Calu3 (cell line): ENCODE measurements at regions not wholly inside any gene's neighbourhood (a gene's known extent, or its start where the extent isn't known, plus 50 kb on each side); places are given as distances from the start of the nearest gene placed in this dataset.

Source experiments
- BruUV-seq: library from RNA; stranded (reverse); fragments of 400-500 nt; replicated peaks from 2 replicates; lab custom pipeline; 2021; lab: Mats Ljungman, UMichigan
- CTCF ChIA-PET: fragments of 300-600 bp; sonication (Branson Sonifier 250); formaldehyde crosslinking; loops from one replicate; lab custom pipeline; 2022; ENCODE audit warnings: antibody characterized with exemption; lab: Charles Lee
- DNase-seq: peaks from one replicate; pipeline ENCODE4 v3.0.0; 2022
- H3K27ac Mint-ChIP-seq: one replicate; pipeline ENCODE4 v1.8.0; 2022; ENCODE audit warnings: mixed read lengths; ENCODE audit not compliant: unreplicated experiment
- H3K27me3 Mint-ChIP-seq: one replicate; pipeline ENCODE4 v1.8.0; 2022; ENCODE audit warnings: mixed read lengths; ENCODE audit not compliant: unreplicated experiment
- H3K36me3 Mint-ChIP-seq: one replicate; pipeline ENCODE4 v1.8.0; 2022; ENCODE audit warnings: mild to moderate bottlenecking, moderate library complexity, mixed read lengths; ENCODE audit not compliant: insufficient read depth, unreplicated experiment
- H3K4me1 Mint-ChIP-seq: one replicate; pipeline ENCODE4 v1.8.0; 2022; ENCODE audit warnings: mild to moderate bottlenecking, low read depth, mixed read lengths; ENCODE audit not compliant: unreplicated experiment
- H3K4me3 Mint-ChIP-seq: one replicate; pipeline ENCODE4 v1.8.0; 2022; ENCODE audit warnings: mild to moderate bottlenecking, low read depth, moderate library complexity, mixed read lengths; ENCODE audit not compliant: unreplicated experiment
- H3K9me3 Mint-ChIP-seq: one replicate; pipeline ENCODE4 v1.8.0; 2022; ENCODE audit warnings: low read depth, mixed read lengths; ENCODE audit not compliant: unreplicated experiment
- intact Hi-C: fragments of 100-400 bp; cut with micrococcal nuclease; formaldehyde crosslinking; loops from one replicate; pipeline ENCODE4 v1.10.0; 2022; ENCODE audit not compliant: unreplicated experiment
- TF ChIP-seq, protein P1 (sequence below): fragments of 200-600 bp; IDR thresholded peaks from one replicate; pipeline ENCODE4 v1.8.0; 2022; ENCODE audit warnings: antibody characterized with exemption; ENCODE audit not compliant: unreplicated experiment

DNA sequence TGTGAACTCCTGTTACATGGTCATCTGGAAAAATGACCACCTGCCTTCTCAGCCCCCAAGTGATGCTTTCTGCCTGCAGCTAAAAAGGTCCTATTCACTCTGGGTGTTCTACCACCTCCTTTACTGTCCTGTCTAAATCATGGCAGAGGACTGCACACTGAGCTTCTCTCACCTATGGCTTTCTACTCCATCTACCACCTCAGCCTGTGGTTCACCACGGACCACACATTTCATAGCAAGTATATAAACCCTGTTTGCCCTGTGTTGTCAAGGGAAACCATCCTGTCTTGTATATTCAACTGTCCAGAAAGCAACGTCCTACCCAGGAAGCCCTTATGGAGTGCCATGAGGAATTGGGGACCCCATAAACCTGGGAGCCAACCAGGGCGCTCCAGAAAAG, 167.4 kb upstream of the ITGA1 start:
- BruUV-seq: no TSS peak

DNA sequence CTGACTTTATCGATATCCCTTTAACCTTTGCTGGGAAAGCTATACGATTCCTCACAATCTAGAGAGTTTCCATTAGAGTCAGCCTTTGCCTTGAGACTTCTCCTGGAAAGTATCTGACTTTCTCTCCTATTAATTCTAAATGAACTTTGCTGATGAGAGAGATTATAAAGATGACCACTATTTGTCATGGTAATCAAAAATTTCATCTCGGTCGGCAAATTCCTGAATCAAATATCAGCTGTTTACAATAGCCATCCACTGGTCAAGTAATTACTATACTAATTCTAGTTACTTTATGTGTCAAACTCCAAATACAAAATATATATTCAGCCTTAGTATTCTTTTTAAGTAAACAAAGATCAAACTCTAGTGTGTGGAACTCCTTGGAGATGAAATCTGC, 164.4 kb upstream of the ITGA1 start:
- no peaks in the 10 kb centered on the region for H3K36me3 Mint-ChIP-seq
- no peaks in the 10 kb centered on the region for H3K27me3 Mint-ChIP-seq
- DNase-seq: no peak
- no peaks in the 10 kb centered on the region for H3K4me1 Mint-ChIP-seq
- intact Hi-C loops: no loop called here
- H3K27ac Mint-ChIP-seq: no peak overlapping the region
- H3K9me3 Mint-ChIP-seq: no peaks in the 10 kb centered on the region
- TF ChIP-seq, protein P1, sequence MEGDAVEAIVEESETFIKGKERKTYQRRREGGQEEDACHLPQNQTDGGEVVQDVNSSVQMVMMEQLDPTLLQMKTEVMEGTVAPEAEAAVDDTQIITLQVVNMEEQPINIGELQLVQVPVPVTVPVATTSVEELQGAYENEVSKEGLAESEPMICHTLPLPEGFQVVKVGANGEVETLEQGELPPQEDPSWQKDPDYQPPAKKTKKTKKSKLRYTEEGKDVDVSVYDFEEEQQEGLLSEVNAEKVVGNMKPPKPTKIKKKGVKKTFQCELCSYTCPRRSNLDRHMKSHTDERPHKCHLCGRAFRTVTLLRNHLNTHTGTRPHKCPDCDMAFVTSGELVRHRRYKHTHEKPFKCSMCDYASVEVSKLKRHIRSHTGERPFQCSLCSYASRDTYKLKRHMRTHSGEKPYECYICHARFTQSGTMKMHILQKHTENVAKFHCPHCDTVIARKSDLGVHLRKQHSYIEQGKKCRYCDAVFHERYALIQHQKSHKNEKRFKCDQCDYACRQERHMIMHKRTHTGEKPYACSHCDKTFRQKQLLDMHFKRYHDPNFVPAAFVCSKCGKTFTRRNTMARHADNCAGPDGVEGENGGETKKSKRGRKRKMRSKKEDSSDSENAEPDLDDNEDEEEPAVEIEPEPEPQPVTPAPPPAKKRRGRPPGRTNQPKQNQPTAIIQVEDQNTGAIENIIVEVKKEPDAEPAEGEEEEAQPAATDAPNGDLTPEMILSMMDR: no peak
- CTCF ChIA-PET: no interaction called here
- H3K4me3 Mint-ChIP-seq: no peak overlapping the region
- BruUV-seq: no TSS peak

More for the DNA sequence above, 167.4 kb upstream of the ITGA1 start:
- TF ChIP-seq, protein P1: no peak
- intact Hi-C loops: no loop called here
- Mint-ChIP-seq H3K9me3 (no peaks in the 10 kb centered on the region), H3K36me3 (no peaks in the 10 kb centered on the region), H3K4me3 (no peak overlapping the region), H3K27me3 (no peaks in the 10 kb centered on the region), H3K4me1 (no peaks in the 10 kb centered on the region), H3K27ac (no peak overlapping the region)
- CTCF ChIA-PET: no interaction called here
- no peak for DNase-seq

DNA sequence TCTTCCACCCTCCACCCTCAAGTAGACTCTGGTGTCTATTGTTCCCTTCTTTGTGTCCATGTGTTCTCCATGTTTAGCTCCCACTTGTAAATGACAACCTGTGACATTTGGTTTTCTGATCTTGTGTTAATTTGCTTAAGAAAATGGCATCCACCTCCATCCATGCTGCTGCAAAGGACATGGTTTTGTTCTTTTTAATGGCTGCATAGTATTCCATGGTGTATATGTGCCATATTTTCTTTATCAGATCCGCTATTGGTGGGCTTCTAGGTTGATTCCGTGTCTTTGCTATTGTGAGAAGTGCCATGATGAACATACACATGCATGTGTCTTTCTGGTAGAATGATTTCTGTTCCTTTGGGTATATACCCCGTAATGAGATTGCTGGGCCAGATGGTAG, 163.4 kb upstream of the ITGA1 start:
- TF ChIP-seq, protein P1: no peak
- BruUV-seq: no TSS peak
- Mint-ChIP-seq H3K4me1 (no peaks in the 10 kb centered on the region), H3K27me3 (no peaks in the 10 kb centered on the region), H3K4me3 (no peak overlapping the region), H3K36me3 (no peaks in the 10 kb centered on the region), H3K27ac (no peak overlapping the region), H3K9me3 (no peaks in the 10 kb centered on the region)
- DNase-seq: no peak
- CTCF ChIA-PET: no interaction called here
- intact Hi-C loops: no loop called here

DNA sequence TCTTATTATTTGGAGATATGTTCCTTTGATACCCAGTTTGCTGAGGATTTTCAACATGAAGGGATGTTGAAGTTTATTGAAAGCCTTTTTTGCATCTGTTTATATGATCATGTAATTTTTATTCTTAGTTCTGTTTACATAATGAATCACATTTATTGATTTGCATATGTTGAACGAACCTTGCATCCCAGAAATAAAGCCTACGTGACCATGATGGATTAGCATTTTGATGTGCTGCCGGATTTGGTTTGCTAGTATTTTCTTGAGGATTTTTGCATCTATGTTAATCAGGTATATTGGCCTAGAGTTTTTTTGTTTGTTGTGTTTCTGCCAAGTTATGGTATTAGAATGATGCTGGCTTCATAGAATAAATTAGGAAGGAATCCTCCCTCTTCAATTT, 161.4 kb upstream of the ITGA1 start:
- H3K27ac Mint-ChIP-seq: no peak overlapping the region
- no peaks in the 10 kb centered on the region for H3K9me3 Mint-ChIP-seq
- no peak overlapping the region for H3K4me3 Mint-ChIP-seq
- H3K27me3 Mint-ChIP-seq: peaks cover 11% of the 10 kb centered on the region
- H3K36me3 Mint-ChIP-seq: no peaks in the 10 kb centered on the region
- BruUV-seq: no TSS peak
- H3K4me1 Mint-ChIP-seq: no peaks in the 10 kb centered on the region
- intact Hi-C loops: no loop called here
- TF ChIP-seq, protein P1: no peak
- CTCF ChIA-PET: no interaction called here
- DNase-seq: no peak

DNA sequence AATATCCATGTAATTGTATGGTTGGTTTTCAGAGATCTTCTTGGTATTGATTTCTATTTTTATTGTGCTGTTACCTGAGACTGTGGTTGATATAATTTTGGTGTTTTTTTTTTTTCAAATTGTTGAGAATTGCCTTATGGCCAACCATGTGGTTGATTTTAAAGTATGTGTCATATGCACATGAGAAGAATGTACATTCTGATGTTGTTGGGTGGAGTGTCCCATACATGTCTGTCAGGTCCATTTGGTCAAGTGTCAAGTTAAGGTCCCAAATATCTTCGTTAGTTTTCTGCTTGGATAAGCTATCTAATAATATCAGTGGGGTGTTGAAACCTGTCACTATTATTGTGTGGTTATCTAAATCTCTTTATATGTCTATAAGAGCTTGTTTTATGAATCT, 160.0 kb upstream of the ITGA1 start:
- Mint-ChIP-seq H3K27me3 (peaks cover 11% of the 10 kb centered on the region), H3K36me3 (no peaks in the 10 kb centered on the region), H3K27ac (no peak overlapping the region), H3K9me3 (no peaks in the 10 kb centered on the region), H3K4me1 (no peaks in the 10 kb centered on the region), H3K4me3 (no peak overlapping the region)
- CTCF ChIA-PET: interaction anchor here (1.2 kb wide), 1 partner anchor 13 kb away, joined by 4 read pairs; no protein-coding TSS in a partner anchor
- TF ChIP-seq, protein P1: no peak
- no peak for DNase-seq
- intact Hi-C loops: no loop called here
- no TSS peak for BruUV-seq
